SKM-1 treated with dmso at 0.1 percent for 144 hours (cell line): ENCODE measurements at regions not wholly inside any gene's neighbourhood (a gene's known extent, or its start where the extent isn't known, plus 50 kb on each side); places are given as distances from the start of the nearest gene placed in this dataset.

Experiments
- DNase-seq: peaks from one replicate; lab custom pipeline; 2025; ENCODE audit not compliant: unreplicated experiment; lab: John Stamatoyannopoulos, UW

- DNase-seq = no peak
These were observed 231.2 kb upstream of the SEMA3A start for GRCh38 chr7:84425702-84426259.

GRCh38 chr7:84422790-84423189 is 228.2 kb upstream of the SEMA3A start:
- DNase-seq = no peak

GRCh38 chr7:84412161-84412969 is 217.8 kb upstream of the SEMA3A start:
- DNase-seq = no peak

GRCh38 chr7:84399661-84400060 is 205.1 kb upstream of the SEMA3A start:
- DNase-seq = no peak

GRCh38 chr7:84394219-84394618 is 199.6 kb upstream of the SEMA3A start:
- DNase-seq = no peak

DNA sequence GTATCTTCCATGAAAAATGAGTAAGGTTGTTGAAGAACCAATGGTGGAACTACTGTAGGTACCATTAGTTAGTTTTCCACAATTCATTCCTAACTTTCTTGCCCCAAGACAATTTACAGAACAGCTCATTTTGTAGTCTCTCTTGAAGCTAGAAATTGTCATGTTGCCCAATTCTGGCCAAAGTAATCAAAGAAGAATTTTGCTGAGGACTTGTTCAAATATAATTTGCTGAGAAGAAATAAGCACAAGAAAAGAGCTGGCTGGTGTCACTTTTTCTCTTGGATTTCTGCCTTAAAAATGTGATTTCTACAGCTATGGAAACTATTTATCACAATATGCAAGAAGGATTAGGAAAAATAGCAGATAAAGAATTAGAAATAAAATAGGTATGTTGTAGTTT is 199.2 kb upstream of the SEMA3A start:
- no peak for DNase-seq

DNA sequence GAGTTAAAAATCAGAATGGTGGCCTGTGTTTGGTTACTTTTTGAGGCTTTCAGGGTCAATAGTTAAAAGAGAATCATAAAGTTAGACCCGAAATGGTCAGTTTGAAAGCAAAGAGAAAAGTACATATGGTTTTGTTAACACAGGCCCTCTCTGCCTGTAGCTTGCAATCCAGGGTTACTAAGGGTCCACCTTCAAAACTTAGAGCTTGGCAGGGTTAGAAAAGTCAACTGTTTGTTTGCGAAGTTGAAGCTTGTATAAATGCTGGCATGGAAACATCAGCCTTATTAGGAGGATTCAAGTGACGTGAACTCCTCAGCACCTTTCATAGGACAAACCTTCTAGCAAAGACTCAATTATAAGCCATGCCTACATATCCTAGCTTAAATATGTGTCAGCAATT is 196.3 kb upstream of the SEMA3A start:
- no peak for DNase-seq

- DNase-seq = peak; percentile 27
These were observed 194.7 kb upstream of the SEMA3A start for GRCh38 chr7:84389242-84389641.

GRCh38 chr7:84387595-84387994 is 193.0 kb upstream of the SEMA3A start:
- DNase-seq = no peak

GRCh38 chr7:84384417-84384816 is 189.8 kb upstream of the SEMA3A start:
- DNase-seq = no peak

GRCh38 chr7:84379446-84379845 is 184.9 kb upstream of the SEMA3A start:
- DNase-seq = no peak

DNA sequence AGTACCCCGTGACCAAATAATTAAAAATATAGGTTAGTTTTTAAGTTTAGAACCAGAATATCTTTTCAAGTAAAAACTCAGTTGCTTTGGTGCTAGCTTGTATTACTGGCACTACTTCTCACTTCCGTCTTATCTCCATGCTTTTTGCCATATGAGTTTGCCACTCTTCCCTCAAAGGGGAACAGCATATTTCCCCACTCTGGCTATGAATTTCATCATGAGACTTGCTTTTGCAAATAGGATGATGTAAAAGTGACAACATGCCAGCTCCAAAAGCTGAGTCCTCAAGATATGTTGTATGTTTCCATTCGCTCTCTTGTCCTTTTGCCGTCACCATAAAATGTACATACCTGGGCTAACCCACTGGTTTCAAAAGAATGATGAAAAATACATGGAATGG is 178.1 kb upstream of the SEMA3A start:
- DNase-seq = peak; percentile 72

DNA sequence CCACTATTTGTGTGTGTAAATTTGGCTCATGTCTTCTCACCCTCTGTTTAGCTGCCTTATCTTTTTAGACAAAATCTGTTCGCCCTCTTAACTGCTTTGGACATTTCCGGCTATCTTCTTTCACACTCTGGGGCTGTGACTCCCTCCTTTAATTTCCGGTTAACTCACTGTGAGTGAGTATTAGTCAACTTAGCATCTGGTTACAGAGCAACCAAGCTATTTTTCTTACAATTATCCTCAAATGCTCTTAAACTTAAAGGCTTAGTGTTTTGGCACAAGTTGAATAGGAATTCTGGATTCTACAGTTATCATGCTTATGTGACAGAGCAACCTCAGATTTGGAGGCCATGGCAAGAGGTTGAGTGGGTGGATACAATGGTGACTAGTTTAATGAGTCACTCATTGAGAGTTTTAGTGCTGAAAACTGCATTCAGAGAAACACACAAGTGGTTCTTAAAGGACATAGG is 177.6 kb upstream of the SEMA3A start:
- no peak for DNase-seq

DNA sequence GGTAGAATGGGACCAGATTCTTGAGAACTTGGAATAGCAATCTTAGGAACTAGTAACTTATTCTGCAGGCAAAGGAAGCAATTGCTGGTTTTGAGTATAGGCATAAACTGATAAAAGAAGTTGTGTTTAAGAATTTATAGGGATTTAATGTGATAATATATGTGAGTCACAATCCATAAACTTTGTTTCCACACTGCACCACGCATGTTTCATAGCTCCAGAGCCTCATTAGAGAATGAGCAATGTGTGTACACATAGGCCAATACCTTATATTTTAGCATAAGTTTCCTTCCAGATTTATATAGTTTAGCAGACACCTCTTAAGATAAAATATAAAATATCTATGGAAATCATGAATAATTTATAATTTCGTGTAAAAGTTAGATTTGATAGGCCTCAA is 175.5 kb upstream of the SEMA3A start:
- no peak for DNase-seq

GRCh38 chr7:84368122-84368521 is 173.5 kb upstream of the SEMA3A start:
- no peak for DNase-seq

- no peak for DNase-seq
These were observed 170.1 kb upstream of the SEMA3A start for GRCh38 chr7:84364708-84365107.

DNA sequence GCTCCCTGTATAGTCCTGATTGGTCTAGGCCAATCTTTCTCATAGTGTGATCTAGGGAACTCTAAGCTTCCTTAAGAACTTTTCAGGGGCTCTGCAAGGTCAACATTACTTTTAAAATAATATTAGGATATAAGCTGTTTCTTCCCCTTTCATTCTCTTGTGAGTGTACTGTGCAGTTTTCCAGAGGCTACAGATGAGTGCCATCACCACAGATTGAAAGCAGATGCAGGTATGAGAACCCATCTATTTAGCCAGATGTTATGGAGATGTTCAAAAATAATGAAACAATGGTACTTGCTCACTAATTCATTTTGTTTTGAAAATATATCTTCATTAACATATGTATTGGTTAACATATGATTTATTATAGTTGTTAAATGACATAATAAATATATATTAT is 169.2 kb upstream of the SEMA3A start:
- DNase-seq = no peak

DNA sequence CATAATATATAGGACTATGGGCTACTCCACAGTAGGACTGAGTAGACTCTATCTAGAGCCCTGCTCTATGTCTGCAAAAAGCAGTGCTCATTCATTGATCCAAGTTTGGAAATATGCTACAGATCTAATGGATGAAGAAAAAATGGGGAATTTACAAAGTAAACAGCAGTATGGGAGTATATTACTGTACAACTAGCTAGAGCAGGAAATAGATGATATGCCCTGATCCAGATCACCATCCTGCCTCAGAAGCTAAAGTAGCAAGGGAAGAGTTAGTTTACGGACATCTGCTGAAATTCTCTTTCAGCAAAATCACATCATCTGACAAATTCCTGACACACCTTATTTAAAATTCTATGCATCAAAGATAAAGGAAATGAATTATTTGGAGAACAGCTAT is 168.2 kb upstream of the SEMA3A start:
- DNase-seq = no peak

- DNase-seq = no peak
These were observed 167.8 kb upstream of the SEMA3A start for GRCh38 chr7:84362360-84362759.

DNA sequence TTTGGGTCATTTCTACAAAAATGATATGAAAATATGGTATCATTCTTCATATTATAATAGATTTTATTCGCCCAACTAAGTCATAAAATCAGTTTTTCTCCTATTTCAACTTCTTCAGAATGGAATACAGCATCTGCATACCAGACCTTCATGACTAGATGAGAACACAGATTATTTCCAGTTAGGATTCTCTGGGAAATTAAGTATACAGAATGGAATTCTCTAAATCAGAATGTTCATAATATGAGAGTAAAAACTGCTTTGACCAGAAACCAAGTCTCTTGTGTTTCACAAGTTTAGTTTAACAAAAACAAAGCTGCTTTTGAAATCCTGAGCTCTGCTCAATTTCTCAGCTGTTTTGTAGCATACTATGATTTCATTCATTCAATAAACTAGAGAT is 160.3 kb upstream of the SEMA3A start:
- DNase-seq = no peak

DNA sequence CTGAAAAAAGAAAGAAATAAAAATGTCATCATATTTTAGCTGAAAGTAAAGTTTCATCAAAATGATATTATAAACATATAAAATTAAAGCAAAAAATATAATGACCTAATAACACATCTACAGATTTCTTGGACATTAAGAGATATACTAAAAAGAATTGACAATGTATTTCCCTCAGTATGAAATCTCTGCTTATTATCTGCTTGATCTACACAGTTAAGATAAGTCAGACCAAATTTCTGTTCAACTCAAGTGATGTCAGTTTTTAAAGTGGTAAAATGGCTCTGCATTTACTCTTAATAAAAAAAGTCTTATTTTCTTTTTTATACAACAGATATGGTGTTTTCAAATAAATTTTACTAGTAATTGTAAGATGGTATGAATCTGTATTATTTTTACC is 159.4 kb upstream of the SEMA3A start:
- no peak for DNase-seq

DNA sequence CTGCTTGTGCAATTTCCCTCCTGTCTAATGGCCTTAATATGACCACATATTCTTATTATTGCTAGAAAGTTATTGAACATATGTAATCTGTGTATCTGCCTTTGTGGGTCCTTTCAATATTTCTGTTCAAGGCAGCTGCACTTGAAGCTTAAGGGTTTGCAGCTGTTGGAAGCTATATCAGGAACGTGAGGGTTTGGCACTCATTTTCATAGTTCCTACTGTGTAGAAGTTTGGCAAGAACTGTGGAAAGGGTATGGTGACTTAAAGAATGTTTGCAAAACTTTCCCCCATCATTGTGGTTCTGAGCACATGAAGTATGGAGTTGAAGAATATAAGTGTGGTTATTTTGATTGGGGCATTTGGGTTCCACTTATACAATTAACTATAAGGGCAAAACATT is 144.7 kb upstream of the SEMA3A start:
- DNase-seq = no peak

- no peak for DNase-seq
These were observed 142.8 kb upstream of the SEMA3A start for GRCh38 chr7:84337429-84337828.
